T-helper 2 cell treated with Interferon-gamma antibody and Interleukin-4, amounts not matched to agents 5 μg/mL and 100 μg/mL, for 36 hours (primary cell): ENCODE measurements at regions not wholly inside any gene's neighbourhood (a gene's known extent, or its start where the extent isn't known, plus 50 kb on each side); places are given as distances from the start of the nearest gene placed in this dataset.

Source experiments
- DNase-seq: peaks from one replicate; pipeline ENCODE4 v3.0.0; 2021; ENCODE audit warnings: low spot score
- H3K27ac Mint-ChIP-seq: one replicate; pipeline ENCODE4 v1.8.0; 2021; ENCODE audit warnings: mild to moderate bottlenecking, mixed read lengths
- H3K27me3 Mint-ChIP-seq: one replicate; pipeline ENCODE4 v1.8.0; 2021; ENCODE audit warnings: low read depth, mixed read lengths
- H3K36me3 Mint-ChIP-seq: one replicate; pipeline ENCODE4 v1.8.0; 2021; ENCODE audit warnings: low read depth, mixed read lengths
- H3K4me1 Mint-ChIP-seq: one replicate; pipeline ENCODE4 v1.8.0; 2021; ENCODE audit warnings: low read depth, mixed read lengths
- H3K4me3 Mint-ChIP-seq: one replicate; pipeline ENCODE4 v1.8.0; 2022; ENCODE audit warnings: mild to moderate bottlenecking, moderate library complexity, mixed read lengths
- H3K9me3 Mint-ChIP-seq: one replicate; pipeline ENCODE4 v1.8.0; 2021; ENCODE audit warnings: mixed read lengths

GRCh38 chr16:86124321-86124720 is 225.4 kb downstream of the IRF8 start:
- Mint-ChIP-seq H3K27me3 (peaks cover 13% of the 10 kb centered on the region), H3K27ac (no peak overlapping the region), H3K4me1 (no peaks in the 10 kb centered on the region), H3K36me3 (no peaks in the 10 kb centered on the region), H3K9me3 (no peaks in the 10 kb centered on the region), H3K4me3 (no peak overlapping the region)
- no peak for DNase-seq

- Mint-ChIP-seq H3K4me3 (no peak overlapping the region), H3K27me3 (peaks cover 9% of the 10 kb centered on the region), H3K27ac (no peak overlapping the region), H3K9me3 (no peaks in the 10 kb centered on the region), H3K36me3 (no peaks in the 10 kb centered on the region), H3K4me1 (no peaks in the 10 kb centered on the region)
- no peak for DNase-seq
Observed at GRCh38 chr16:86126891-86127290, 227.9 kb downstream of the IRF8 start.

- Mint-ChIP-seq H3K27ac (no peak overlapping the region), H3K9me3 (no peaks in the 10 kb centered on the region), H3K4me1 (no peaks in the 10 kb centered on the region), H3K36me3 (no peaks in the 10 kb centered on the region), H3K27me3 (peaks cover 8% of the 10 kb centered on the region), H3K4me3 (no peak overlapping the region)
- DNase-seq = no peak
Observed at GRCh38 chr16:86127366-86127765, 228.4 kb downstream of the IRF8 start.

- H3K36me3 Mint-ChIP-seq = no peaks in the 10 kb centered on the region
- no peaks in the 10 kb centered on the region for H3K4me1 Mint-ChIP-seq
- no peaks in the 10 kb centered on the region for H3K9me3 Mint-ChIP-seq
Observed at GRCh38 chr16:86128246-86128645, 229.3 kb downstream of the IRF8 start.

GRCh38 chr16:86129541-86129940 is 230.6 kb downstream of the IRF8 start:
- Mint-ChIP-seq H3K4me3 (no peak overlapping the region), H3K4me1 (no peaks in the 10 kb centered on the region), H3K27ac (no peak overlapping the region), H3K9me3 (no peaks in the 10 kb centered on the region), H3K36me3 (no peaks in the 10 kb centered on the region), H3K27me3 (peaks cover 3% of the 10 kb centered on the region)
- DNase-seq = no peak

More at GRCh38 chr16:86128246-86128645, 229.3 kb downstream of the IRF8 start:
- H3K27me3 Mint-ChIP-seq = peaks cover 6% of the 10 kb centered on the region
- no peak for DNase-seq
- H3K4me3 Mint-ChIP-seq = no peak overlapping the region
- H3K27ac Mint-ChIP-seq = no peak overlapping the region

- Mint-ChIP-seq H3K4me1 (no peaks in the 10 kb centered on the region), H3K9me3 (no peaks in the 10 kb centered on the region), H3K4me3 (no peak overlapping the region), H3K36me3 (no peaks in the 10 kb centered on the region), H3K27ac (no peak overlapping the region), H3K27me3 (no peaks in the 10 kb centered on the region)
- no peak for DNase-seq
Observed at GRCh38 chr16:86133377-86133776, 234.4 kb downstream of the IRF8 start.

- H3K9me3 Mint-ChIP-seq = no peaks in the 10 kb centered on the region
- H3K4me3 Mint-ChIP-seq = no peak overlapping the region
- H3K27me3 Mint-ChIP-seq = no peaks in the 10 kb centered on the region
- H3K4me1 Mint-ChIP-seq = no peaks in the 10 kb centered on the region
- no peaks in the 10 kb centered on the region for H3K36me3 Mint-ChIP-seq
- DNase-seq = no peak
- H3K27ac Mint-ChIP-seq = no peak overlapping the region
Observed at GRCh38 chr16:86133847-86134375, 234.9 kb downstream of the IRF8 start.

GRCh38 chr16:86134802-86135461 is 236.0 kb downstream of the IRF8 start:
- no peak overlapping the region for H3K27ac Mint-ChIP-seq
- H3K27me3 Mint-ChIP-seq = no peaks in the 10 kb centered on the region

GRCh38 chr16:86137359-86137758 is 238.4 kb downstream of the IRF8 start:
- Mint-ChIP-seq H3K27ac (no peak overlapping the region), H3K36me3 (no peaks in the 10 kb centered on the region)

More at GRCh38 chr16:86134802-86135461, 236.0 kb downstream of the IRF8 start:
- no peaks in the 10 kb centered on the region for H3K36me3 Mint-ChIP-seq
- H3K4me1 Mint-ChIP-seq = no peaks in the 10 kb centered on the region
- no peak for DNase-seq
- H3K9me3 Mint-ChIP-seq = no peaks in the 10 kb centered on the region
- H3K4me3 Mint-ChIP-seq = no peak overlapping the region

GRCh38 chr16:86138121-86139085 is 239.4 kb downstream of the IRF8 start:
- no peaks in the 10 kb centered on the region for H3K27me3 Mint-ChIP-seq
- H3K4me1 Mint-ChIP-seq = no peaks in the 10 kb centered on the region
- H3K9me3 Mint-ChIP-seq = no peaks in the 10 kb centered on the region
- no peak for DNase-seq
- H3K27ac Mint-ChIP-seq = no peak overlapping the region
- H3K4me3 Mint-ChIP-seq = no peak overlapping the region
- no peaks in the 10 kb centered on the region for H3K36me3 Mint-ChIP-seq

More at GRCh38 chr16:86137359-86137758, 238.4 kb downstream of the IRF8 start:
- no peak for DNase-seq
- no peaks in the 10 kb centered on the region for H3K9me3 Mint-ChIP-seq
- H3K4me3 Mint-ChIP-seq = no peak overlapping the region
- H3K27me3 Mint-ChIP-seq = no peaks in the 10 kb centered on the region
- H3K4me1 Mint-ChIP-seq = no peaks in the 10 kb centered on the region

- H3K27me3 Mint-ChIP-seq = no peaks in the 10 kb centered on the region
- no peaks in the 10 kb centered on the region for H3K36me3 Mint-ChIP-seq
- H3K4me3 Mint-ChIP-seq = no peak overlapping the region
- H3K9me3 Mint-ChIP-seq = no peaks in the 10 kb centered on the region
- no peaks in the 10 kb centered on the region for H3K4me1 Mint-ChIP-seq
- DNase-seq = no peak
- H3K27ac Mint-ChIP-seq = no peak overlapping the region
Observed at GRCh38 chr16:86142801-86143236, 243.9 kb downstream of the IRF8 start.

GRCh38 chr16:86143666-86144065 is 244.7 kb downstream of the IRF8 start:
- DNase-seq = no peak
- H3K27me3 Mint-ChIP-seq = no peaks in the 10 kb centered on the region
- H3K4me1 Mint-ChIP-seq = no peaks in the 10 kb centered on the region
- no peaks in the 10 kb centered on the region for H3K36me3 Mint-ChIP-seq
- no peak overlapping the region for H3K4me3 Mint-ChIP-seq
- no peaks in the 10 kb centered on the region for H3K9me3 Mint-ChIP-seq
- no peak overlapping the region for H3K27ac Mint-ChIP-seq

GRCh38 chr16:86145669-86146068 is 246.7 kb downstream of the IRF8 start:
- Mint-ChIP-seq H3K27ac (no peak overlapping the region), H3K9me3 (no peaks in the 10 kb centered on the region), H3K27me3 (no peaks in the 10 kb centered on the region), H3K4me3 (no peak overlapping the region), H3K4me1 (no peaks in the 10 kb centered on the region), H3K36me3 (no peaks in the 10 kb centered on the region)
- DNase-seq = no peak

GRCh38 chr16:86150641-86151238 is 251.8 kb downstream of the IRF8 start:
- Mint-ChIP-seq H3K4me3 (no peak overlapping the region), H3K4me1 (no peaks in the 10 kb centered on the region), H3K9me3 (no peaks in the 10 kb centered on the region), H3K27me3 (peaks cover 2% of the 10 kb centered on the region), H3K27ac (no peak overlapping the region), H3K36me3 (no peaks in the 10 kb centered on the region)
- DNase-seq = no peak
